ENCODE measurements at regions not wholly inside any gene's neighbourhood (a gene's known extent, or its start where the extent isn't known, plus 50 kb on each side); places are given as distances from the start of the nearest gene placed in this dataset.

DNA sequence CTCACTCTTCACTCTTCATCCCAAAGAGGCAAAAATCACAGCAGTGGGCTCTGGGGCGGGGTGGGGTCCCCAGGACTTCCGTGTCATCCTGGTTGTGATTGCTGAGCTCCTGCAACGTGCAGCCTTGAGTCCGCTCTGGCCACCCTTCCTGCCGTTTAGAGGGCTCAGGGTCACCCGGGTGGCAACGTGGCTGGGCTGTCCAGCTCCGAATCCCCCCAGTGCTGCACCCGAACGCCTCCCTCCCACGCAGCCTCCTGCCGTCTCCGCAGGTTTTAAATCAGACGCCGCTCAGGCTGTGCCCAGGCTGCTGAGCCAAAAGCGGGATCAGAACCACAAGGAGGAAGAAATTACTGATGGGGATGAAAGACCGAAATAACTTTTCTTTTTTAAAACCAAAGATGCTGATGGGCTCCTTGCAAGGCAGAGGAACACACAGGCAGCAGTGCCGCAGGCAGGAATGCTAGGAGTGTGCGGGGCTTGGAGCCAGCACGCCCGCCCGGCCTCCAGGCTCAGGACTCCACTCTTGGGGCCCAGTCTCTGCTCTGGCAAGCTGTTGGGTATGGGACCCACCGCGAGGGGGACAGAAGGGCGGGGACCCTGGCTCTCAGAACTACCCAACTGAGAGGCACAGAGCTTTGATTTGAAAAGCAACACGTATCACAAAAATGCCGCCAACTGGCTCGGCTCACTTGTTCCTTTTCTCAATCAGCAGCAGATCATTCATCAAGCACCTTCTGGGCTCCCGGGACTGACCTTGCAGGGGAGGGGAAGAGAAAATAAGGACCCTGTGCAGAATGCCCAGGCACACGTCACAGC lies 313.0 kb downstream of the CTTN start:
- no peaks in the 10 kb centered on the region for H3K36me3 ChIP-seq (ENCODE audit: insufficient read depth, low read length)
- H3K27ac ChIP-seq (ENCODE audit: low read depth, low read length): no peak overlapping the region
- H3K9ac ChIP-seq (ENCODE audit: low read depth, low read length): no peak overlapping the region
- H3K9me3 ChIP-seq (ENCODE audit: insufficient read depth, low read depth, low read length): no peaks in the 10 kb centered on the region
- peaks cover 19% of the 10 kb centered on the region for H3K4me1 ChIP-seq (ENCODE audit: insufficient read depth, low read length)
- H3K4me3 ChIP-seq (ENCODE audit: low read length): no peak overlapping the region
- H3K27me3 ChIP-seq (ENCODE audit: insufficient read depth, low read length): no peaks in the 10 kb centered on the region
- WGBS: 91% methylated on average over 30 of the region's 30 CpGs

GRCh38 chr11:70711911-70712185 lies 313.5 kb downstream of the CTTN start:
- Histone ChIP-seq H3K4me3 (ENCODE audit: low read length) (no peak overlapping the region), H3K9me3 (ENCODE audit: insufficient read depth, low read depth, low read length) (no peaks in the 10 kb centered on the region), H3K9ac (ENCODE audit: low read depth, low read length) (no peak overlapping the region), H3K36me3 (ENCODE audit: insufficient read depth, low read length) (no peaks in the 10 kb centered on the region), H3K27me3 (ENCODE audit: insufficient read depth, low read length) (no peaks in the 10 kb centered on the region), H3K27ac (ENCODE audit: low read depth, low read length) (no peak overlapping the region), H3K4me1 (ENCODE audit: insufficient read depth, low read length) (peaks cover 19% of the 10 kb centered on the region)
- WGBS: 94% methylated on average over 11 of the region's 11 CpGs

- H3K27me3 ChIP-seq (ENCODE audit: insufficient read depth, low read length): no peaks in the 10 kb centered on the region
- H3K27ac ChIP-seq (ENCODE audit: low read depth, low read length): no peak overlapping the region
- WGBS: 75% methylated on average over 10 of the region's 10 CpGs
- peaks cover 19% of the 10 kb centered on the region for H3K4me1 ChIP-seq (ENCODE audit: insufficient read depth, low read length)
- H3K9ac ChIP-seq (ENCODE audit: low read depth, low read length): no peak overlapping the region
- H3K36me3 ChIP-seq (ENCODE audit: insufficient read depth, low read length): no peaks in the 10 kb centered on the region
- H3K9me3 ChIP-seq (ENCODE audit: insufficient read depth, low read depth, low read length): no peaks in the 10 kb centered on the region
- no peak overlapping the region for H3K4me3 ChIP-seq (ENCODE audit: low read length)
These were observed 314.1 kb downstream of the CTTN start for GRCh38 chr11:70712471-70712870.

DNA sequence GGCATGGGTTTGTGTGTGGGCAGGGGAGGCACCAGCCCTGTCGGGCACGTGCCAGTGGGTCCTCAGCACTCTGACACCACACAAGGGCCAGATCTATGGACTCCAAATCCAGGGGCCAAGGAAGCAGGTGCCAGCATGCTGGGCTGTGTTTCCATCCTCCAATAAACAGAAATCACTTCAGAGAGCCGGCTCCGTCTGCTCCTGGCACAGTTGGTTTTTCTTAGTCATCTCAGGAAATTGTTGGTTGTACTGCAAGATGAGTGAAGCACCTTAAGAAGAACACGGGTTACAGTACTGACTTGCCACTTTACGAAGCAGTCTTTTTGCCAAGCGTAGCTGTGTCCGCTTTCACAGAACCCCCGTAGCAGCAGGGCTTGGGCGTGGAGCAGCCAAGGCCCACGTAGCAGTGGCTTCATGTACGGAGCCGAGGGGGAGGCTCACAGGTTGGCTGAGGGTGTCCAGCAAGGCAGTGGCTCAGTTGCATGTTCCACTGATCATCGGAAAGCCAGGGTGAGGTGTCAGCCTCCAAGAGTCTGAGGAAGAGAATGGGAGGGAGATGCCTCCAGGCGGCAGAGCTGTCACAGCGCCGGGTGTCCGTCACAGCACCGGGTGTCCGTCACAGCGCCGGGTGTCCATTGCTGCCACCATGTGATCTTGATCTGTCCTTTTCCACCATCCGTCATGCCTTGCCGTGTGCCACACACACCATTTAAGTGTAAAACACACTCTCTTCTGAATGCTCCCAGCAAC lies 314.9 kb downstream of the CTTN start:
- WGBS: 91% methylated on average over 24 of the region's 24 CpGs
- peaks cover 20% of the 10 kb centered on the region for H3K4me1 ChIP-seq (ENCODE audit: insufficient read depth, low read length)
- no peak overlapping the region for H3K9ac ChIP-seq (ENCODE audit: low read depth, low read length)
- no peak overlapping the region for H3K27ac ChIP-seq (ENCODE audit: low read depth, low read length)
- no peaks in the 10 kb centered on the region for H3K9me3 ChIP-seq (ENCODE audit: insufficient read depth, low read depth, low read length)
- H3K27me3 ChIP-seq (ENCODE audit: insufficient read depth, low read length): no peaks in the 10 kb centered on the region
- H3K36me3 ChIP-seq (ENCODE audit: insufficient read depth, low read length): no peaks in the 10 kb centered on the region
- no peak overlapping the region for H3K4me3 ChIP-seq (ENCODE audit: low read length)

GRCh38 chr11:70713988-70714665 lies 315.8 kb downstream of the CTTN start:
- WGBS: 60% methylated on average over 10 of the region's 10 CpGs
- Histone ChIP-seq H3K27ac (ENCODE audit: low read depth, low read length) (no peak overlapping the region), H3K4me1 (ENCODE audit: insufficient read depth, low read length) (peaks cover 24% of the 10 kb centered on the region), H3K4me3 (ENCODE audit: low read length) (no peak overlapping the region), H3K27me3 (ENCODE audit: insufficient read depth, low read length) (no peaks in the 10 kb centered on the region), H3K9ac (ENCODE audit: low read depth, low read length) (no peak overlapping the region), H3K36me3 (ENCODE audit: insufficient read depth, low read length) (no peaks in the 10 kb centered on the region), H3K9me3 (ENCODE audit: insufficient read depth, low read depth, low read length) (no peaks in the 10 kb centered on the region)

- no peak overlapping the region for H3K27ac ChIP-seq (ENCODE audit: low read depth, low read length)
- no peaks in the 10 kb centered on the region for H3K27me3 ChIP-seq (ENCODE audit: insufficient read depth, low read length)
- 90% methylated on average over 15 of the region's 15 CpGs for WGBS
- peaks cover 24% of the 10 kb centered on the region for H3K4me1 ChIP-seq (ENCODE audit: insufficient read depth, low read length)
- H3K9ac ChIP-seq (ENCODE audit: low read depth, low read length): no peak overlapping the region
- H3K9me3 ChIP-seq (ENCODE audit: insufficient read depth, low read depth, low read length): no peaks in the 10 kb centered on the region
- H3K4me3 ChIP-seq (ENCODE audit: low read length): no peak overlapping the region
- no peaks in the 10 kb centered on the region for H3K36me3 ChIP-seq (ENCODE audit: insufficient read depth, low read length)
These were observed 317.0 kb downstream of the CTTN start for GRCh38 chr11:70715166-70715951.

- H3K27ac ChIP-seq (ENCODE audit: low read depth, low read length): no peak overlapping the region
- WGBS: 94% methylated on average over 11 of the region's 11 CpGs
- H3K27me3 ChIP-seq (ENCODE audit: insufficient read depth, low read length): no peaks in the 10 kb centered on the region
- H3K4me3 ChIP-seq (ENCODE audit: low read length): no peak overlapping the region
- no peaks in the 10 kb centered on the region for H3K36me3 ChIP-seq (ENCODE audit: insufficient read depth, low read length)
- no peaks in the 10 kb centered on the region for H3K9me3 ChIP-seq (ENCODE audit: insufficient read depth, low read depth, low read length)
- peaks cover 24% of the 10 kb centered on the region for H3K4me1 ChIP-seq (ENCODE audit: insufficient read depth, low read length)
- no peak overlapping the region for H3K9ac ChIP-seq (ENCODE audit: low read depth, low read length)
These were observed 317.9 kb downstream of the CTTN start for GRCh38 chr11:70716216-70716615.

GRCh38 chr11:70716986-70717775 lies 318.9 kb downstream of the CTTN start:
- Histone ChIP-seq H3K27me3 (ENCODE audit: insufficient read depth, low read length) (no peaks in the 10 kb centered on the region), H3K9ac (ENCODE audit: low read depth, low read length) (no peak overlapping the region), H3K4me1 (ENCODE audit: insufficient read depth, low read length) (peaks cover 23% of the 10 kb centered on the region), H3K27ac (ENCODE audit: low read depth, low read length) (no peak overlapping the region), H3K4me3 (ENCODE audit: low read length) (no peak overlapping the region), H3K9me3 (ENCODE audit: insufficient read depth, low read depth, low read length) (no peaks in the 10 kb centered on the region), H3K36me3 (ENCODE audit: insufficient read depth, low read length) (no peaks in the 10 kb centered on the region)
- WGBS: 92% methylated on average over 32 of the region's 32 CpGs

- Histone ChIP-seq H3K4me1 (ENCODE audit: insufficient read depth, low read length) (peaks cover 16% of the 10 kb centered on the region), H3K27ac (ENCODE audit: low read depth, low read length) (no peak overlapping the region), H3K4me3 (ENCODE audit: low read length) (no peak overlapping the region), H3K36me3 (ENCODE audit: insufficient read depth, low read length) (no peaks in the 10 kb centered on the region), H3K9me3 (ENCODE audit: insufficient read depth, low read depth, low read length) (no peaks in the 10 kb centered on the region), H3K27me3 (ENCODE audit: insufficient read depth, low read length) (no peaks in the 10 kb centered on the region), H3K9ac (ENCODE audit: low read depth, low read length) (no peak overlapping the region)
- 76% methylated on average over 21 of the region's 21 CpGs for WGBS
These were observed 319.7 kb downstream of the CTTN start for GRCh38 chr11:70717936-70718595.

- Histone ChIP-seq H3K9me3 (ENCODE audit: insufficient read depth, low read depth, low read length) (no peaks in the 10 kb centered on the region), H3K27me3 (ENCODE audit: insufficient read depth, low read length) (no peaks in the 10 kb centered on the region)
These were observed 321.2 kb downstream of the CTTN start for GRCh38 chr11:70719516-70719915.

More at GRCh38 chr11:70719516-70719915, 321.2 kb downstream of the CTTN start:
- H3K9ac ChIP-seq (ENCODE audit: low read depth, low read length): no peak overlapping the region
- H3K36me3 ChIP-seq (ENCODE audit: insufficient read depth, low read length): no peaks in the 10 kb centered on the region
- no peak overlapping the region for H3K27ac ChIP-seq (ENCODE audit: low read depth, low read length)
- peaks cover 5% of the 10 kb centered on the region; the same call in 1 of the 2 replicates for H3K4me1 ChIP-seq (ENCODE audit: insufficient read depth, low read length)
- no peak overlapping the region for H3K4me3 ChIP-seq (ENCODE audit: low read length)
- WGBS: 94% methylated on average over 11 of the region's 11 CpGs
